Stimulated activated memory B cell treated with anti-CD40 and anti-IgM and Interleukin-4, amounts not matched to agents 10 μg/mL and 1 μg/mL and 100 μg/mL, for 72 hours (primary cell): ENCODE measurements at regions not wholly inside any gene's neighbourhood (a gene's known extent, or its start where the extent isn't known, plus 50 kb on each side); places are given as distances from the start of the nearest gene placed in this dataset.

ENCODE experiments used
- ATAC-seq: fragments of 150-1000 bp; cut with Tn5 transposase; 2 replicates; pipeline ENCODE4 v1.10.0; 2021
- H3K27ac Mint-ChIP-seq: one replicate; pipeline ENCODE4 v1.8.0; 2022; ENCODE audit warnings: mild to moderate bottlenecking, mixed read lengths
- H3K27me3 Mint-ChIP-seq: one replicate; pipeline ENCODE4 v1.8.0; 2022; ENCODE audit warnings: mixed read lengths
- H3K36me3 Mint-ChIP-seq: one replicate; pipeline ENCODE4 v1.8.0; 2022; ENCODE audit warnings: mixed read lengths
- H3K4me1 Mint-ChIP-seq: one replicate; pipeline ENCODE4 v1.8.0; 2022; ENCODE audit warnings: mixed read lengths
- H3K4me3 Mint-ChIP-seq: one replicate; pipeline ENCODE4 v1.8.0; 2022; ENCODE audit warnings: mild to moderate bottlenecking, moderate library complexity, mixed read lengths
- H3K9me3 Mint-ChIP-seq: one replicate; pipeline ENCODE4 v1.8.0; 2022; ENCODE audit warnings: mixed read lengths

GRCh38 chr2:217065695-217066405, 206.0 kb upstream of the TNP1 start:
- Mint-ChIP-seq H3K27me3 (no peaks in the 10 kb centered on the region), H3K4me1 (no peaks in the 10 kb centered on the region), H3K9me3 (no peaks in the 10 kb centered on the region), H3K4me3 (no peak overlapping the region), H3K27ac (no peak overlapping the region), H3K36me3 (no peaks in the 10 kb centered on the region)
- ATAC-seq: no peak

- H3K27me3 Mint-ChIP-seq: no peaks in the 10 kb centered on the region
- no peak overlapping the region for H3K27ac Mint-ChIP-seq
- H3K36me3 Mint-ChIP-seq: no peaks in the 10 kb centered on the region
- no peaks in the 10 kb centered on the region for H3K4me1 Mint-ChIP-seq
- no peaks in the 10 kb centered on the region for H3K9me3 Mint-ChIP-seq
- no peak for ATAC-seq
- H3K4me3 Mint-ChIP-seq: no peak overlapping the region
Observed at GRCh38 chr2:217065012-217065290, 205.1 kb upstream of the TNP1 start.

- no peaks in the 10 kb centered on the region for H3K36me3 Mint-ChIP-seq
- no peak overlapping the region for H3K4me3 Mint-ChIP-seq
- H3K27ac Mint-ChIP-seq: no peak overlapping the region
- no peak for ATAC-seq
- no peaks in the 10 kb centered on the region for H3K4me1 Mint-ChIP-seq
- H3K9me3 Mint-ChIP-seq: no peaks in the 10 kb centered on the region
- no peaks in the 10 kb centered on the region for H3K27me3 Mint-ChIP-seq
Observed at GRCh38 chr2:217064234-217065011, 204.6 kb upstream of the TNP1 start.

- no peaks in the 10 kb centered on the region for H3K27me3 Mint-ChIP-seq
- ATAC-seq: no peak
- H3K9me3 Mint-ChIP-seq: no peaks in the 10 kb centered on the region
- H3K36me3 Mint-ChIP-seq: no peaks in the 10 kb centered on the region
- no peak overlapping the region for H3K4me3 Mint-ChIP-seq
- no peak overlapping the region for H3K27ac Mint-ChIP-seq
- no peaks in the 10 kb centered on the region for H3K4me1 Mint-ChIP-seq
Observed at GRCh38 chr2:217063238-217063755, 203.4 kb upstream of the TNP1 start.

GRCh38 chr2:217062768-217063167, 202.9 kb upstream of the TNP1 start:
- Mint-ChIP-seq H3K4me1 (no peaks in the 10 kb centered on the region), H3K27me3 (peaks cover 3% of the 10 kb centered on the region), H3K9me3 (no peaks in the 10 kb centered on the region), H3K36me3 (no peaks in the 10 kb centered on the region), H3K27ac (no peak overlapping the region), H3K4me3 (no peak overlapping the region)
- ATAC-seq: no peak

- Mint-ChIP-seq H3K9me3 (no peaks in the 10 kb centered on the region), H3K27ac (no peak overlapping the region), H3K4me1 (no peaks in the 10 kb centered on the region), H3K36me3 (no peaks in the 10 kb centered on the region), H3K27me3 (peaks cover 10% of the 10 kb centered on the region), H3K4me3 (no peak overlapping the region)
- no peak for ATAC-seq
Observed at GRCh38 chr2:217061916-217062505, 202.1 kb upstream of the TNP1 start.

- no peak overlapping the region for H3K4me3 Mint-ChIP-seq
- no peak for ATAC-seq
- H3K27me3 Mint-ChIP-seq: peaks cover 10% of the 10 kb centered on the region
- H3K36me3 Mint-ChIP-seq: no peaks in the 10 kb centered on the region
- no peaks in the 10 kb centered on the region for H3K9me3 Mint-ChIP-seq
- H3K27ac Mint-ChIP-seq: no peak overlapping the region
- H3K4me1 Mint-ChIP-seq: no peaks in the 10 kb centered on the region
Observed at GRCh38 chr2:217060951-217061547, 201.2 kb upstream of the TNP1 start.

GRCh38 chr2:217060516-217060915, 200.7 kb upstream of the TNP1 start:
- no peak overlapping the region for H3K27ac Mint-ChIP-seq
- no peaks in the 10 kb centered on the region for H3K4me1 Mint-ChIP-seq
- H3K9me3 Mint-ChIP-seq: no peaks in the 10 kb centered on the region
- ATAC-seq: no peak
- no peaks in the 10 kb centered on the region for H3K36me3 Mint-ChIP-seq
- peaks cover 10% of the 10 kb centered on the region for H3K27me3 Mint-ChIP-seq
- no peak overlapping the region for H3K4me3 Mint-ChIP-seq

GRCh38 chr2:217058791-217059755, 199.2 kb upstream of the TNP1 start:
- H3K27me3 Mint-ChIP-seq: peaks cover 10% of the 10 kb centered on the region
- no peaks in the 10 kb centered on the region for H3K9me3 Mint-ChIP-seq
- H3K4me3 Mint-ChIP-seq: no peak overlapping the region
- H3K36me3 Mint-ChIP-seq: no peaks in the 10 kb centered on the region
- H3K27ac Mint-ChIP-seq: no peak overlapping the region
- H3K4me1 Mint-ChIP-seq: no peaks in the 10 kb centered on the region
- no peak for ATAC-seq

- H3K4me3 Mint-ChIP-seq: no peak overlapping the region
- H3K36me3 Mint-ChIP-seq: no peaks in the 10 kb centered on the region
- no peaks in the 10 kb centered on the region for H3K9me3 Mint-ChIP-seq
- no peak for ATAC-seq
- H3K27ac Mint-ChIP-seq: no peak overlapping the region
- H3K27me3 Mint-ChIP-seq: peaks cover 10% of the 10 kb centered on the region
- no peaks in the 10 kb centered on the region for H3K4me1 Mint-ChIP-seq
Observed at GRCh38 chr2:217057773-217058172, 197.9 kb upstream of the TNP1 start.

- Mint-ChIP-seq H3K4me3 (no peak overlapping the region), H3K36me3 (no peaks in the 10 kb centered on the region), H3K27ac (no peak overlapping the region), H3K27me3 (peaks cover 10% of the 10 kb centered on the region), H3K4me1 (no peaks in the 10 kb centered on the region), H3K9me3 (no peaks in the 10 kb centered on the region)
- ATAC-seq: no peak
Observed at GRCh38 chr2:217055624-217056023, 195.8 kb upstream of the TNP1 start.

- H3K4me3 Mint-ChIP-seq: no peak overlapping the region
- H3K27me3 Mint-ChIP-seq: peaks cover 10% of the 10 kb centered on the region
- H3K4me1 Mint-ChIP-seq: no peaks in the 10 kb centered on the region
- H3K27ac Mint-ChIP-seq: no peak overlapping the region
- ATAC-seq: no peak
- no peaks in the 10 kb centered on the region for H3K36me3 Mint-ChIP-seq
- H3K9me3 Mint-ChIP-seq: no peaks in the 10 kb centered on the region
Observed at GRCh38 chr2:217054791-217055190, 194.9 kb upstream of the TNP1 start.

GRCh38 chr2:217052856-217053577, 193.2 kb upstream of the TNP1 start:
- H3K27ac Mint-ChIP-seq: no peak overlapping the region
- no peaks in the 10 kb centered on the region for H3K9me3 Mint-ChIP-seq
- peaks cover 22% of the 10 kb centered on the region for H3K27me3 Mint-ChIP-seq
- no peak overlapping the region for H3K4me3 Mint-ChIP-seq
- H3K4me1 Mint-ChIP-seq: no peaks in the 10 kb centered on the region
- H3K36me3 Mint-ChIP-seq: no peaks in the 10 kb centered on the region
- no peak for ATAC-seq

GRCh38 chr2:217051416-217051815, 191.6 kb upstream of the TNP1 start:
- Mint-ChIP-seq H3K4me1 (no peaks in the 10 kb centered on the region), H3K4me3 (no peak overlapping the region), H3K36me3 (no peaks in the 10 kb centered on the region), H3K27ac (no peak overlapping the region), H3K9me3 (no peaks in the 10 kb centered on the region), H3K27me3 (peaks cover 13% of the 10 kb centered on the region)
- no peak for ATAC-seq
